Ascending aorta (tissue), 2 donors: ENCODE measurements at regions not wholly inside any gene's neighbourhood (a gene's known extent, or its start where the extent isn't known, plus 50 kb on each side); places are given as distances from the start of the nearest gene placed in this dataset.

Experiments
- DNase-seq, 2 donors: peaks; one replicate each; pipeline ENCODE4 v3.0.0-alpha.2; 2019; ENCODE audit warnings: low spot score in 2 of 2
- H3K27ac ChIP-seq, 2 donors: fragments of 200-600 bp; sonication (generic); one replicate each; pipeline ENCODE4 v1.5.1; 2016 to 2017; ENCODE audit warnings: mild to moderate bottlenecking in 1 of 2
- H3K27me3 ChIP-seq: fragments of 200-600 bp; sonication (generic); one replicate; pipeline ENCODE4 v1.5.1; 2017
- H3K36me3 ChIP-seq, 2 donors: fragments of 200-600 bp; sonication (generic); one replicate each; pipeline ENCODE4 v1.5.1; 2016
- H3K4me1 ChIP-seq, 2 donors: fragments of 200-600 bp; sonication (generic); one replicate each; pipeline ENCODE4 v1.5.1; 2016 to 2017; ENCODE audit warnings: mild to moderate bottlenecking in 1 of 2
- H3K4me3 ChIP-seq, 2 donors: fragments of 200-600 bp; sonication (generic); one replicate each; pipeline ENCODE4 v1.5.1; 2016 to 2017; ENCODE audit warnings: mild to moderate bottlenecking in 1 of 2
- H3K9me3 ChIP-seq, 2 donors: fragments of 200-600 bp; sonication (generic); one replicate each; pipeline ENCODE4 v1.5.1; 2016
- intact Hi-C: fragments of 100-400 bp; cut with DNase I; formaldehyde crosslinking; loops from one replicate; pipeline ENCODE4 v1.15.1; 2023
- TF ChIP-seq, protein P1 (sequence below), 3 experiments: fragments of 200-600 bp in 2 of 3; fragments of 450-650 bp in 1 of 3; sonication (generic) in 2 of 3; IDR thresholded peaks; one replicate each; pipeline ENCODE4 v1.5.1; 2016 to 2019; ENCODE audit warnings: antibody characterized with exemption in 3 of 3, mild to moderate bottlenecking in 1 of 3, moderate library complexity in 1 of 3

DNA sequence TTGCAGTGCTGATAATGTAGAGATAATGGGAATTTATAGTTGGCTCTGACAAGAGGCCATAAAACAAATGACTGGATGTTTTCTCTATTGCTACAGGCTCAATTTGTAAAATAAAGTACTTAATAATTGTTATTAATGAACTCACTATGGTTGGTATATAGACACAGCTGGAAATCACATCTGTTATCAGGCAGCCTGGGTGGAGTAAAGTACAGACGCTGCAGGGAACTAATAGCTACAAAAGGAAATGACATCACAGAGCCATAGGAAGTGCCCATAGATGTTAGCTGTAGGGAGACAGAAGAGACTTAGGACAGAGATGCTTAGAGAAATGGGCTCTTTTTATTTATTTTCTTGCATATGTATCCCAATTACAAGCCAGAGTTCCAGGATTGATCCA is 81.0 kb upstream of the SNX19 start:
- no peak overlapping the region for H3K27ac ChIP-seq
- no peaks in the 10 kb centered on the region for H3K4me1 ChIP-seq
- H3K27me3 ChIP-seq, result no peaks in the 10 kb centered on the region
- TF ChIP-seq, protein P1, sequence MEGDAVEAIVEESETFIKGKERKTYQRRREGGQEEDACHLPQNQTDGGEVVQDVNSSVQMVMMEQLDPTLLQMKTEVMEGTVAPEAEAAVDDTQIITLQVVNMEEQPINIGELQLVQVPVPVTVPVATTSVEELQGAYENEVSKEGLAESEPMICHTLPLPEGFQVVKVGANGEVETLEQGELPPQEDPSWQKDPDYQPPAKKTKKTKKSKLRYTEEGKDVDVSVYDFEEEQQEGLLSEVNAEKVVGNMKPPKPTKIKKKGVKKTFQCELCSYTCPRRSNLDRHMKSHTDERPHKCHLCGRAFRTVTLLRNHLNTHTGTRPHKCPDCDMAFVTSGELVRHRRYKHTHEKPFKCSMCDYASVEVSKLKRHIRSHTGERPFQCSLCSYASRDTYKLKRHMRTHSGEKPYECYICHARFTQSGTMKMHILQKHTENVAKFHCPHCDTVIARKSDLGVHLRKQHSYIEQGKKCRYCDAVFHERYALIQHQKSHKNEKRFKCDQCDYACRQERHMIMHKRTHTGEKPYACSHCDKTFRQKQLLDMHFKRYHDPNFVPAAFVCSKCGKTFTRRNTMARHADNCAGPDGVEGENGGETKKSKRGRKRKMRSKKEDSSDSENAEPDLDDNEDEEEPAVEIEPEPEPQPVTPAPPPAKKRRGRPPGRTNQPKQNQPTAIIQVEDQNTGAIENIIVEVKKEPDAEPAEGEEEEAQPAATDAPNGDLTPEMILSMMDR (IDR thresholded peaks at IDR 0.05), result no peak
- no peaks in the 10 kb centered on the region for H3K9me3 ChIP-seq
- intact Hi-C loops, result no loop called here
- no peak overlapping the region for H3K4me3 ChIP-seq
- DNase-seq, result no peak
- no peaks in the 10 kb centered on the region for H3K36me3 ChIP-seq

DNA sequence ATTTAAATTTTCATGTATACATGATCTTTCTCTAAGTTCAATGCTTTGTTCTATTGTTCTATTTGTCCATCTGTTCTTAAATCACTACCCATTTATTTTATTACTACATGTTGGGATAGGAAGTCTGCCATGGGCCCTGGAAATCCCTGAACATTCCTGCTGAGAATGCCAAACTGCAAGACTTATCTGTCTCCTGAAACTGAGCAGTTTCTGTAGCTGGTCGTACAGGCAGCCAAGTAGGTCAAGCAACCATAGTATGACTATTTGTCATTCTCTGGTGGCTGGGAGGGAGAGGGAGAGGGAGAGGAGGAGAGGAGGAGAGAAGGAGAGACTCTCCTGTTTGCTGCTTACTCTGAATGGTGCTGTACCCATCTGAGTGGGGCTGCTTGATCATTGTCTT is 82.8 kb upstream of the SNX19 start:
- Histone ChIP-seq H3K4me3 (no peak overlapping the region), H3K36me3 (no peaks in the 10 kb centered on the region), H3K9me3 (no peaks in the 10 kb centered on the region), H3K4me1 (no peaks in the 10 kb centered on the region), H3K27ac (no peak overlapping the region), H3K27me3 (no peaks in the 10 kb centered on the region)
- intact Hi-C loops, result no loop called here
- TF ChIP-seq, protein P1 (IDR thresholded peaks at IDR 0.05), result no peak
- DNase-seq, result no peak

DNA sequence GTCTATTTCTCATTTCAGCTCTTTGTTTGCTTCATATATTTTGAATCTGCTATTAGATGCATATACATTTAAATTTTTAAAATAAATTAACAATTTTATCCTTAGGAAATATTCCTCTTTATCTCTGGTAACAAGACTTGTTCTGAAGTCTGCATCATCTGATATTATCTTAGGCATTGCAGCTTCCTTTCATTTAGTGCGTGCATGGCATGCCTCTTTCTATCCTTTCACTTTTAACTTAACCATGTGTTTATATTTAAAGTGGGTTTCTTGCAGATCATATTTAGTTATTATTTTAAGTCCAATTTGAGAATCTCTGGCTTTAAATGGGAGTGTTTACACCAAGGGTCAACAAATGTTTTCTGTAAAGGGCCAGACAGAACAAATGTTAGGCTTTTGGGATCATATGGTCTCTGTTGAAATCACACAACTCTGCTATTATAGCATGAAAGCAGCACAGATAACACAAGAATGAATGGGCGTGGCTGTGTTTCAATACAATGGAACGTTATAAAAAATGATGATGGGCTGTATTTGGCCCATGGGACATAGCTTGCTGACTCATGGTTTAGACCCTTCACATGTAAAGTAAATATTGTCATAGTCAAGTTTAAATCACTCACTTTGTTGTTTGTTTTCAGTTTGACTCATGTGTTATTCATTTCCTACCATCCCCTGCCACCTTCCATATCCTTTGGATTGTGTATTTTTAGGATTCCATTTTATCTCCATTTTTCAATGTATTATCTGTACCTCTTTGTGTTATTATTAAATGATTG is 83.9 kb upstream of the SNX19 start:
- Histone ChIP-seq H3K27me3 (no peaks in the 10 kb centered on the region), H3K9me3 (no peaks in the 10 kb centered on the region), H3K36me3 (no peaks in the 10 kb centered on the region), H3K27ac (no peak overlapping the region), H3K4me1 (no peaks in the 10 kb centered on the region), H3K4me3 (no peak overlapping the region)
- TF ChIP-seq, protein P1 (IDR thresholded peaks at IDR 0.05), result no peak
- intact Hi-C loops, result no loop called here
- no peak for DNase-seq

DNA sequence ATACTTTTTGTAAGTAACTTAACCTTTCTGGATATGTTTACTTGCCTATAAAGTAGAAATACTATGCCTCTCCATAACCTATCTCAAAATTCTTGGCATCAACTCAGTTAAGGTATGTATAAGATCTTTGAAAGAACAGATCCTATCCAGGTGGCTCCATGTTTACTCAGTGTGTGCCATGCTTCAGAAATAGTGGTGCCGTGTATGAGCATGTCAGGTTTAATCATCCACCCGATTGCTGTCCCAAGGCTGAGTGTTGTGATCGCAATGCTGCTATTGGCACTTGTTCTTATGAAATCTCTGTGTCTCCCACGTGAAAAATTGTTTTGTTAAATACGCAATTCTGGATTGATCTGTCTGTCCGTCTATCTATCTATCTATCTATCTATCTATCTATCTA is 85.9 kb upstream of the SNX19 start:
- intact Hi-C loops, result no loop called here
- DNase-seq, result no peak
- H3K9me3 ChIP-seq, result no peaks in the 10 kb centered on the region
- H3K4me1 ChIP-seq, result no peaks in the 10 kb centered on the region
- H3K4me3 ChIP-seq, result no peak overlapping the region
- H3K27ac ChIP-seq, result no peak overlapping the region
- H3K36me3 ChIP-seq, result no peaks in the 10 kb centered on the region
- no peaks in the 10 kb centered on the region for H3K27me3 ChIP-seq
- TF ChIP-seq, protein P1 (IDR thresholded peaks at IDR 0.05), result no peak

DNA sequence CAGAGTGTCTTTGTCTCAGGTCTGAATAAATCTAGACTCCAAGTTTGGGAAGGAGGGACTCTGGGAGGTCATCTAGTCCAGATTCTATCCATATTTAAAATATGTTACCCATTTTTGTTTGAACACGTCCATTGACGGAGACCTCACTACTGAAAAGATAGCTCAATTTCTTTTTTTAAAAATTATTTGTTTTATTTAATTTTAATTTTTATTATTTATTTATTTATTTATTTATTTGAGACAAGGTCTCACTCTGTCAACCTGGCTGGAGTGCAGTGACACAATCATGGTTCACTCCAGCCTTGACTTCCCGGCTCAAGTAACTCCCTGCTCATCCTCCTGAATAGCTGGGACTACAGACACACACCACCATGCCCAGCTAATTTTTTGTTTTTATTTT is 89.5 kb upstream of the SNX19 start:
- Histone ChIP-seq H3K4me1 (no peaks in the 10 kb centered on the region), H3K27ac (no peak overlapping the region), H3K27me3 (no peaks in the 10 kb centered on the region), H3K4me3 (no peak overlapping the region), H3K9me3 (no peaks in the 10 kb centered on the region), H3K36me3 (no peaks in the 10 kb centered on the region)
- intact Hi-C loops, result no loop called here
- DNase-seq, result no peak
- TF ChIP-seq, protein P1 (IDR thresholded peaks at IDR 0.05), result no peak

DNA sequence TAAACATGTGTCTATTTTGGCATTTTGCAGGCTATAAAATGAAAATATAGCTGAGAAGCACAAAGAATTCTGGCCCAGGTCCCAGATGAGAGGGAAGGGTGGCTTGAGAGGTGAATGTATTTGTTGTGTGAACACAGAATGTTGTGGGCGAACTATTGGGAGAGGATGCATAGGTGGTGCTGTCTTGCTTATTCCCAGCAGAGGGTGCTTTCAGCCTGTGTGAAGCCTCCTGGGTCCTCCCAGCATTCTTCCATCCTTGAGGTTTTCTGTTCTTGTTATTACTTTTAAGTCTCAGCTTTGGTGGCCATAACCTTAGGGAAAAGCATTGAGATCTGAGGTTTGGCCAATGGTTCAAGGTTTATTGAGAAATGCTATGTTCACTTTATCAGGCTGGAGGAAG is 108.7 kb upstream of the SNX19 start:
- intact Hi-C loops, result no loop called here
- no peak overlapping the region for H3K27ac ChIP-seq
- H3K9me3 ChIP-seq, result no peaks in the 10 kb centered on the region
- TF ChIP-seq, protein P1 (IDR thresholded peaks at IDR 0.05), result no peak
- DNase-seq, result no peak
- H3K4me1 ChIP-seq, result no peaks in the 10 kb centered on the region
- H3K36me3 ChIP-seq, result no peaks in the 10 kb centered on the region
- H3K27me3 ChIP-seq, result no peaks in the 10 kb centered on the region
- no peak overlapping the region for H3K4me3 ChIP-seq
